Heart left ventricle (tissue), 16 donors: ENCODE measurements at regions not wholly inside any gene's neighbourhood (a gene's known extent, or its start where the extent isn't known, plus 50 kb on each side); places are given as distances from the start of the nearest gene placed in this dataset.

Experiments used
- ATAC-seq, 4 donors: fragments of 200-7000 bp; cut with Tn5 transposase; one replicate each; pipeline ENCODE4 v1.9.1; 2020 to 2022; ENCODE audit warnings: moderate library complexity in 4 of 4, mild to moderate bottlenecking in 3 of 4, moderate number of reproducible peaks in 1 of 4
- DNase-seq, 5 donors: peaks; one replicate each; pipeline ENCODE4 v3.0.0-alpha.2; 2020
- H3K27ac ChIP-seq, 12 donors: fragments of 200-600 bp; sonication (generic) in 4 of 12; one replicate each; pipeline versions ENCODE4 v1.5.0 to v1.8.0; 2016 to 2022; ENCODE audit warnings: mild to moderate bottlenecking in 2 of 12
- H3K27me3 ChIP-seq, 9 donors: fragments of 200-600 bp; sonication (generic) in 2 of 9; one replicate each; pipeline versions ENCODE4 v1.5.1 to v1.8.0; 2016 to 2022; ENCODE audit warnings: mild to moderate bottlenecking in 3 of 9
- H3K36me3 ChIP-seq, 9 donors: fragments of 200-600 bp; sonication (generic) in 2 of 9; one replicate each; pipeline versions ENCODE4 v1.5.0 to v1.8.0; 2018 to 2022; ENCODE audit warnings: mild to moderate bottlenecking in 2 of 9
- H3K4me1 ChIP-seq, 12 donors: fragments of 200-600 bp; sonication (generic) in 4 of 12; one replicate each; pipeline versions ENCODE4 v1.5.0 to v1.8.0; 2016 to 2022; ENCODE audit warnings: mild to moderate bottlenecking in 3 of 12
- H3K4me3 ChIP-seq, 12 donors: fragments of 200-600 bp; sonication (generic) in 4 of 12; one replicate each; pipeline versions ENCODE4 v1.5.0 to v1.8.0; 2017 to 2022; ENCODE audit warnings: mild to moderate bottlenecking in 9 of 12, moderate library complexity in 4 of 12
- H3K9me3 ChIP-seq, 12 donors: fragments of 200-600 bp; sonication (generic) in 4 of 12; one replicate each; pipeline versions ENCODE4 v1.5.0 to v1.8.0; 2016 to 2022; ENCODE audit warnings: mild to moderate bottlenecking in 1 of 12
- POLR2A ChIP-seq, 2 donors: fragments of 450-650 bp; IDR thresholded peaks; one replicate each; pipeline ENCODE4 v1.6.1; 2017; ENCODE audit warnings: antibody characterized with exemption in 2 of 2, mild to moderate bottlenecking in 2 of 2, moderate library complexity in 2 of 2
- WGBS, 4 donors: extraction: QIAGEN DNeasy Blood & Tissue Kit in 2 of 4; methylation state at CpG; one replicate each; pipeline versions ENCODE4 v1.1.5 to v1.1.7; 2013 to 2018; 5-methylcytosine and 5-hydroxymethylcytosine counted together
- intact Hi-C, 10 donors: fragments of 100-400 bp; cut with DNase I; formaldehyde crosslinking; loops; one replicate each; pipeline versions ENCODE4 v1.11.1 to v1.14.2; 2022
- TF ChIP-seq, protein P1 (sequence below), 12 donors: fragments of 200-600 bp; sonication (generic) in 4 of 12; IDR thresholded peaks; one replicate each; pipeline versions ENCODE4 v1.5.0 to v1.8.0; 2018 to 2022; ENCODE audit warnings: antibody characterized with exemption in 12 of 12, mild to moderate bottlenecking in 5 of 12
- donor health status: ischemic (EF 13 %, LVEDD 7.1; RV severe dilation, severe dysfunction).
- donor health status: healthy with polysubstance abuse.
- donor health status: DM: no; HTN: yes; CAD: no.
- donor health status: DM: no; HTN: no; CAD: no.
- donor health status: ischemic (EF 25% LVEDD 6.9; RV normal size, moderate dysfunction).
- donor health status: ischemic (EF 25% LVEDD 5.7; RV mildly dilated, moderate dysfunction).
- donor health status: healthy.
- donor health status: DM: yes; HTN: yes; CAD: no.
- donor health status: ischemic (EF 35%, LVEDD 5.7; RV mildly dilated, moderate dysfunction).
- donor health status: nonischemic (EF 11% LVEDD 7.7; RV severe dilation, severe dysfunction).
- donor health status: DM: yes; HTN: yes; CAD: no.
- donor health status: PGD.
- donor health status: ischemic (EF 29% LVEDD 5.4; RV normal size, mild dysfunction).
- donor health status: nonischemic (EF 23%, LVEDD 6.1; RV moderate dilation, normal function).

- WGBS, 4 donors = 85 to 91% (median 88%) methylated on average over 3 of the region's 3 CpGs
- ATAC-seq = no peak
- DNase-seq = no peak
- Histone ChIP-seq H3K4me1 (peaks cover 0 to 29% (median 0%) of the 10 kb centered on the region in 12 donors), H3K27ac (no peak overlapping the region), H3K9me3 (no peaks in the 10 kb centered on the region), H3K27me3 (no peaks in the 10 kb centered on the region), H3K4me3 (no peak overlapping the region), H3K36me3 (no peaks in the 10 kb centered on the region)
- intact Hi-C loops = no loop called here
- TF ChIP-seq POLR2A (IDR thresholded peaks at IDR 0.05) = no peak
- TF ChIP-seq, protein P1, sequence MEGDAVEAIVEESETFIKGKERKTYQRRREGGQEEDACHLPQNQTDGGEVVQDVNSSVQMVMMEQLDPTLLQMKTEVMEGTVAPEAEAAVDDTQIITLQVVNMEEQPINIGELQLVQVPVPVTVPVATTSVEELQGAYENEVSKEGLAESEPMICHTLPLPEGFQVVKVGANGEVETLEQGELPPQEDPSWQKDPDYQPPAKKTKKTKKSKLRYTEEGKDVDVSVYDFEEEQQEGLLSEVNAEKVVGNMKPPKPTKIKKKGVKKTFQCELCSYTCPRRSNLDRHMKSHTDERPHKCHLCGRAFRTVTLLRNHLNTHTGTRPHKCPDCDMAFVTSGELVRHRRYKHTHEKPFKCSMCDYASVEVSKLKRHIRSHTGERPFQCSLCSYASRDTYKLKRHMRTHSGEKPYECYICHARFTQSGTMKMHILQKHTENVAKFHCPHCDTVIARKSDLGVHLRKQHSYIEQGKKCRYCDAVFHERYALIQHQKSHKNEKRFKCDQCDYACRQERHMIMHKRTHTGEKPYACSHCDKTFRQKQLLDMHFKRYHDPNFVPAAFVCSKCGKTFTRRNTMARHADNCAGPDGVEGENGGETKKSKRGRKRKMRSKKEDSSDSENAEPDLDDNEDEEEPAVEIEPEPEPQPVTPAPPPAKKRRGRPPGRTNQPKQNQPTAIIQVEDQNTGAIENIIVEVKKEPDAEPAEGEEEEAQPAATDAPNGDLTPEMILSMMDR (IDR thresholded peaks at IDR 0.05) = no peak
These were observed 126.0 kb upstream of the AKIRIN2 start for GRCh38 chr6:87828044-87828443.

GRCh38 chr6:87827346-87827745, 125.3 kb upstream of the AKIRIN2 start:
- WGBS, 4 donors = 50 to 67% (median 58%) methylated on average over 6 of the region's 6 CpGs
- Histone ChIP-seq H3K9me3 (no peaks in the 10 kb centered on the region), H3K27ac (no peak overlapping the region), H3K27me3 (no peaks in the 10 kb centered on the region), H3K36me3 (no peaks in the 10 kb centered on the region), H3K4me1 (peaks cover 0 to 25% (median 0%) of the 10 kb centered on the region in 12 donors), H3K4me3 (no peak overlapping the region)
- DNase-seq (no peak), ATAC-seq (no peak)
- intact Hi-C loops = no loop called here
- TF ChIP-seq POLR2A (IDR thresholded peaks at IDR 0.05) = no peak
- TF ChIP-seq, protein P1 (IDR thresholded peaks at IDR 0.05) = no peak

- intact Hi-C loops = no loop called here
- Histone ChIP-seq H3K4me3 (no peak overlapping the region), H3K9me3 (no peaks in the 10 kb centered on the region), H3K4me1 (peaks cover 0 to 18% (median 0%) of the 10 kb centered on the region in 12 donors), H3K36me3 (no peaks in the 10 kb centered on the region), H3K27me3 (no peaks in the 10 kb centered on the region), H3K27ac (no peak overlapping the region)
- no peak for ATAC-seq
- no peak for TF ChIP-seq POLR2A (IDR thresholded peaks at IDR 0.05)
- TF ChIP-seq, protein P1 (IDR thresholded peaks at IDR 0.05) = no peak
- WGBS, 4 donors = 92 to 96% (median 94%) methylated on average over 2 of the region's 2 CpGs
- no peak for DNase-seq
These were observed 124.4 kb upstream of the AKIRIN2 start for GRCh38 chr6:87826424-87826823.

DNA sequence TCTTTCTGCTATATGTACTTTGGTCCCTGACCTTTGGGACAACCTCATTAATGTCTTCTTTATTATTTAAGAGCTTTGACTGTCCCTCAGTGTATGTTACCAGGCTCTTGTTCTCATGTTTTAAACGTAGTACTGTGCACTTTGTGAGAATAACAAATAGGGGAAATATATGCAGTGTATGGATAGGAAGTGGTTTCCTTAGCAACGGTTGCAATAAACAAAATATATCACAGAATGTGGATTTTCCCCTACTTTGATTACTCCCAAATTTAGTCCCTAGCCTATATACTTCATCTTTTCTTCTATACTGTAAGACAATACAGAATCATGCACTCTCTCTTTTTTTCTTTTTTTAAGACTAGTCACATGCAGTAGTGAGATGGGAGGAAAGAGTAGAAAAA, 123.8 kb upstream of the AKIRIN2 start:
- Histone ChIP-seq H3K4me3 (no peak overlapping the region), H3K9me3 (no peaks in the 10 kb centered on the region), H3K36me3 (no peaks in the 10 kb centered on the region), H3K4me1 (peaks cover 0 to 18% (median 0%) of the 10 kb centered on the region in 12 donors), H3K27ac (peak overlapping the region in 2 of 12 donors; percentile 13 to 72), H3K27me3 (no peaks in the 10 kb centered on the region)
- ATAC-seq = no peak
- TF ChIP-seq, protein P1 (IDR thresholded peaks at IDR 0.05) = no peak
- TF ChIP-seq POLR2A (IDR thresholded peaks at IDR 0.05) = no peak
- DNase-seq = no peak
- intact Hi-C loops = no loop called here
- WGBS, 4 donors = 46 to 58% (median 53%) methylated on average over 2 of the region's 2 CpGs
